D721Med (cell line): ENCODE measurements at regions not wholly inside any gene's neighbourhood (a gene's known extent, or its start where the extent isn't known, plus 50 kb on each side); places are given as distances from the start of the nearest gene placed in this dataset.

Experiments used
- DNase-seq: peaks from one replicate; pipeline ENCODE4 v3.0.0; 2011; ENCODE audit warnings: low spot score; ENCODE audit not compliant: insufficient read length
- FAIRE-seq: peaks from 2 replicates; lab custom pipeline; 2011; peaks lifted over from hg19 to GRCh38; lab: Jason Lieb, UNC
- CTCF ChIP-seq: IDR thresholded peaks from 2 replicates; pipeline ENCODE4 v1.5.1; 2012; ENCODE audit warnings: mild to moderate bottlenecking, control low read depth; ENCODE audit not compliant: insufficient read depth; ENCODE audit errors: missing control alignments

- FAIRE-seq = no peak
- no peak for TF ChIP-seq CTCF
- DNase-seq = no peak
Observed at GRCh38 chr2:104476075-104476474, 377.8 kb upstream of the POU3F3 start.

GRCh38 chr2:104476563-104476988, 377.3 kb upstream of the POU3F3 start:
- FAIRE-seq = no peak
- no peak for DNase-seq
- TF ChIP-seq CTCF = no peak

GRCh38 chr2:104481341-104481740, 372.6 kb upstream of the POU3F3 start:
- DNase-seq (no peak), FAIRE-seq (no peak)
- no peak for TF ChIP-seq CTCF

- FAIRE-seq = no peak
- DNase-seq = no peak
- no peak for TF ChIP-seq CTCF
Observed at GRCh38 chr2:104487366-104487765, 366.5 kb upstream of the POU3F3 start.

- FAIRE-seq = no peak
- DNase-seq = no peak
- TF ChIP-seq CTCF = no peak
Observed at GRCh38 chr2:104493698-104494097, 360.2 kb upstream of the POU3F3 start.

GRCh38 chr2:104501342-104501741, 352.6 kb upstream of the POU3F3 start:
- DNase-seq (no peak), FAIRE-seq (no peak)
- no peak for TF ChIP-seq CTCF

GRCh38 chr2:104501929-104502328, 352.0 kb upstream of the POU3F3 start:
- DNase-seq (no peak), FAIRE-seq (no peak)
- TF ChIP-seq CTCF = no peak
